GM18909 (cell line): ENCODE measurements at regions not wholly inside any gene's neighbourhood (a gene's known extent, or its start where the extent isn't known, plus 50 kb on each side); places are given as distances from the start of the nearest gene placed in this dataset.
"Not testable (repeated sequence)": the region's sequence is repeated elsewhere in the genome, so short reads cannot be mapped to it uniquely, and the experiment has no call there.

Experiments used
- ATAC-seq: cut with Tn5 transposase; IDR thresholded peaks from one replicate; pipeline ENCODE4 v1.9.1; 2021; ENCODE audit warnings: mild to moderate bottlenecking; ENCODE audit not compliant: unreplicated experiment, poor library complexity

DNA sequence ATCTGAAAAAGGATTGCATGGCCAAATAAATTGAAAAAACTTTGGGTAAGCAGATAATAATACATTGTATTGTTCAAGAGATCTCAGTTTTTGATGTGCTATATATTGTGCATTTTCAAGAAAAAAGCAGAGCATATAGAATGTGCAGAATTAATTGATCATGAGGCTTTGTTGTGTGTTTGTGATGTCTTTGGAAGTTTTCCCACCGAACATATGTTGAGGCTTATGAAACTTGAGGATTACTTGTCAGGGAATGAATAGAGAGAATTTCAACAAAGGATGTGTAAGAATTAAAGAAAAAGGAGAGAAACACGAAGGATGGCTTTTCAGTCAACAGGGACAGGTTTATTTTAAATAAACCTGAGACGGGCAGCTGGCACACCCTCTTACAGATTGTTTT, 232.5 kb upstream of the POU1F1 start:
- ATAC-seq, result no peak

DNA sequence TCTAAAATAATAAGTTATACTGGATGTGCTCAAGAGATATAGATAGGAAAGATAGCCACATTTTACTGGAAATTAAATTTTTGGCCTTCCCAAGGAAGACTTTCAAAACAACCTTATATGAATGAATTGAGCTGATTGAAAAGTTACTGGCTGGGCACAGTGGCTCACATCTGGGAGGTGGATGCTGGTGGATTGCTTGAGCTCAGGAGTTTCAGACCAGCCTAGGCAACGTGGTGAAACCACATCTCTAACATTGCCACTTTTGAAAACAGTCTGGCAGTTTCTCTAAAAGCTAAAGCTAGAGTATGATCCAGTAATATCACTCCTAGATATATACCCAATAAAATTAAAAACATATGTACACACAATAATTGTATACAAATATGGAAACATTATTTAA, 231.4 kb upstream of the POU1F1 start:
- no peak for ATAC-seq

DNA sequence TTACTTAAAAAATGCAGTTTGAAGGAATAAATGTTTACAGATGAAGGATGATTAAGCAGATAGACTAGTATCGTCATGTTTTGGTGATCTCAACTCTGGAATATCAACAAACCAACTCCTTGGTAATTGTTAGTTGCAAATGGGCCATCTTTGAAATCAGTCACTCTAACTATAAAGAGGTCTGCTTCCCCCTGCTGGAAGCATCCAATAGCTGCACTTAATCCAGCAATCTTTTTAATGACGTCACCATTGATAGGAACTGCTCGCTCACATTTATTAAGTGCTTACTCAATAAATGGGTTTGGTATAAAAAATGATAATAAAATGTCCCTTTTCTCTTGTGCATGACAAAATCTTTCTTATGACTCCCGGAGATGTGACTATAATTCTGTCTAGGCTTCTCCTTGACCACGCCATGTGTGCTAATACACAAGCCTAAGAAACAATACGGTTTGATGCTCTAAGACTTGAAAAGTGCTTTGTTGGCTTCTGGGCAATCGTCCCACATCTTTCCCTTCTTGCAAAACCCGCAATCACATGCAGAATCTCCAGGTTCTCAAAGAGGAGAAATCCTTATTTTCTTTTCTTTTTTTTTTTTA, 227.6 kb upstream of the POU1F1 start:
- peak; percentile 95 for ATAC-seq

DNA sequence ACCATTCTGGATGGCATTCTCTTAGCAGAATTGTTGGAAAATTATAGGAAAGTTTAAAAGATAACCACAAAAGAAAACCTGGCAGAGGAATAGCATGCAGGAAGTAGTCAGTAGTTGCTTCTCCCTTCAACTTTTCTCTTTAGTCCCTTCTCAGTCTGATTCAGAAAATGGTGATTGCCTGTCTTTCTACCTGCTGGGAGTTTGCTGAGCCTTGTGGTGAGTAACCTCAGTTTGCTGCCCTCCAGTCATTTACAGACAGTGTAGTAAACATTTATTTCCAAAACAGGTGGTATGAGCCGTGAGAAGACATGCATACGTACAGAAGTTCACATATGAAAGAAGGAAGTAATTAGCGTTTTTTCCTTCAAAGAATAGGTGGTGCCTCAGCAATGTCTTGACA, 224.7 kb upstream of the POU1F1 start:
- ATAC-seq, result no peak

DNA sequence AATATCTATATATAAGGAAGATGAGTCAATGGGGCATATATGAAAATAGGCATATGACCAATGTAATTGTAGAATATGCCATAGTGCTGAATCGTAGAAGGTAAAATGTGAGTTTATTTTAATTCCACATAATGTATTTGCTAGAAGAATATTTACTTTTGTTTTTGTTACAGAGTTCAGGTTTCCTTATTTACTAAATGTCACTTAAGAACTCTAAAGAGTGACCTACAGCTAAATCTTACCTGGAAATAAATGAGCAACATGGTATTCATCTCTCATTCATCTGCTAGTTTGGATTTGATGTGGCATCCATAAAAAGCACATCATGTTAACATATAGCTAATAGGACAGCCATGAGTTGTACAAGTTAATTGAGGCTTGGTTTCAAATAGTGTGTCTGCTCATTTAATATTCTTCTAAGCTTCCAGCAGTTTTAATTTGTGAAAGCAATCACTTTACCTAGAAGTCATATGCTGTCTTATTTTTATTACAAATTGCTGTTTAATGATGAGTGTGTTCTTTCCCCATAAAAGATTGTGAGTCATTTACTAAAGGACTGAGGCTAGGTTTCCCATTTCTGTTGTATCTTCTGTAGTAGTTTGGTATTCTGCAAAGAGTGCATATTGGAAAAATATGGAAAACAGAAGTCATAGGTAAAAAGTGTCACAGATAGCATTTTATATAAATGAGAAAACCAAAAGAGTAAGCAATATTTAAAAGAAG, 222.1 kb upstream of the POU1F1 start:
- no peak for ATAC-seq

DNA sequence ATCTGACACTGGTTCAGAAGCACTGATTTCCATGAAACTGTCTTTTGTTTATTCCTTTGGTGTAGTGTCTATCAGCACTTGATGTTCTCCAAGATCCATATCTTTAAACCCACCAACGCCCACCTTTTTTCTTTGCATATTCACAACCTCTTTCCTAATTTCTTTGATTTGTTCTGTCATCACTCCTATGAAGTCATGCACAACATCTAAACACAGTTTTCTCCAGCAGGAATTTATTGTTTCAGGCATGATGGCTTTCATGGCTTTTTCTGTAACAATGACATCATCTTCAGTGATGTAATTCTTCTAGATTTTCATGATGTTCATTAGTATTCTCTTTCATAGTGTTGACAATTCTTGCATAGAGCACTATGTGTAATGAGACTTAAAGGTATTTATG, 219.6 kb upstream of the POU1F1 start:
- ATAC-seq, result no peak

DNA sequence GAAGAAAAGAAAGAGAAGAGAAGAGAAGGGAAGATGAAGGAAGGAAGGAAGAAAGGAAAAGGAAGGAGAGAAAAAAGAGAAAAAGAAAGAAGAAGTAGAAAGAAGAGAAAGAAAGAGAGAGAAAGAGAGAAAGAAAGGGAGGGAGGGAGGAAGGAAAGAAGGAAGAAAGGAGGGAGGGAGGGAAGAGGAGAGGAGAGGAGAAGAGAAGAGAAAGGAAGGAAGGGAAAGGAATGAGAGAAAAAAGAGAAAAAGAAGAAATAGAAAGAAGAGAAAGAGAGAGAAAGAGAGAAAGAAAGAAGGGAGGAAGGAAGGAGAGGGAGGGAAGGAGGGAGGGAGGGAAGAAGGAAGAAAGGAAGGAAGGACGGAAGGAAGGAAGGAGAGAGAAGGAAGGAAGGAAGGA, 217.9 kb upstream of the POU1F1 start:
- no peak for ATAC-seq

DNA sequence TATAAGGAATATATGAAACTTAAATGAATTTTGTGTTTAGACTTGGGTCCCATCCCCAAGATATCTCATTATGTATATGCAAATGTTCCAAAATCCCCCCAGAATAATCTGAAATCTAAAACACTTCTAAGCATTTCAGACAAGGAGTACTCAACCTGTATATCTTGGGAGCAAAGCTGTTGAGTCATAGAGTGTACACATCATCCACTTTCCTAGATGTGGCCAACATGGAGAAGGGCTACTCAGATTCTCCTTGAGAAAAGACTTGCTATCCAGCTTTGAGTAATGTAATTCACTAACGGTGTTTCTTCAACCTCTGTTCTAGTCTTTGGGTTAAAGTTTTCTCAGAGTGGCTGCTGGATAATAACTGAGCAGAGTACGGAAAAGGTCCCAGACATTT, 215.5 kb upstream of the POU1F1 start:
- ATAC-seq, result no peak

DNA sequence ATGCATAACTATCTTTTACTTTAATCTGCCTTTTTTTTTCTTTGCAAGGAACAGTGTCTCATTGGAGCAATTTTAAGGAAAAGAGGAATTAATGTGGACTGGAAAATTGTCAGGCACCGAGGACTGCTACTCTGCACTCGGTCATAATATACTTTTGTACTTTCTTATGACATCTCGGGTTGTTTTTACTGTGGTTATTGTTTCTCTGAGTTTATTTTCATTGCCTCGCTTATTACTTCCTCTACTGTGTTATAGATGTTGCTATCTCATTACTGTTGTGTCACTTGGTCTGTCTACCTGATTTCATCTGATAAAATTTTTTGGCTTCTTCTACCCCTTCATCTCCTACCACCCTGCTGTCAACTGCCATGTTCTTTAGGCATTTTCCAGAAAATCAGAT, 213.5 kb upstream of the POU1F1 start:
- ATAC-seq, result no peak

DNA sequence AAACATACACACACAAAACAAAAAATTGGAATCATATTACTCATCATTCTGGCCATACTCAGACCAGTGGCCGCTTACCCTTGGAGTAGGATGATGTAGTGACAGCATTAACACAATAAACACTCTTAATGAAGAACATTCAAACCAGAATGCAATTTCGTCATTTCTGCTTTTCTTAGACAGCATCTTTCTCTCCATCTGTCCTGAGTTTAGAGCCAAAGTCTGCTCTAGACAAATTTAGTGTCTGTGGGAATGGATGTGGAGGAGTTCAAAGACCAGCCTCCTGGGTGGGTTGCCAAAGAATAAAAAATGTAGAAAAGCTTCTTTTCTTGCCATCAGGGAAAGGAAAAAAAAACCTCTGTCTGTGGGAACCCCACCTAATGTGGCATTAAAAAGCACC, 212.4 kb upstream of the POU1F1 start:
- ATAC-seq, result no peak

DNA sequence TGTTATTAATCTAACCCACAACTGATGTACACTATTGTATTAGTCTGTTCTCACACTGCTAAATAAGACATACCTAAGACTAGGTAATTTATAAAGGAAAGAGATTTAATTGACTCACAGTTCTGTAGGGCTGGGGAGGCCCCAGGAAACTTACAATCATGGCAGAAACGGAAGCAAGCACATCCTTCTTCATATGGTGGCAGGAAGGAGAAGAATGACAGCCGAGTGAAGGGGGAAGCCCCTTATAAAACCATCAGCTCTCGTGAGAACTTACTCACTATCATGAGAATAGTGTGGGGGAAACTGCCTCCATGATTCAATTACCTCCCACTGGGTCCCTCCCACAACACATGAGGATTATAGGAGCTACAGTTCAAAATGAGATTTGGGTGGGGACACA, 210.3 kb upstream of the POU1F1 start:
- not testable (repeated sequence) for ATAC-seq

DNA sequence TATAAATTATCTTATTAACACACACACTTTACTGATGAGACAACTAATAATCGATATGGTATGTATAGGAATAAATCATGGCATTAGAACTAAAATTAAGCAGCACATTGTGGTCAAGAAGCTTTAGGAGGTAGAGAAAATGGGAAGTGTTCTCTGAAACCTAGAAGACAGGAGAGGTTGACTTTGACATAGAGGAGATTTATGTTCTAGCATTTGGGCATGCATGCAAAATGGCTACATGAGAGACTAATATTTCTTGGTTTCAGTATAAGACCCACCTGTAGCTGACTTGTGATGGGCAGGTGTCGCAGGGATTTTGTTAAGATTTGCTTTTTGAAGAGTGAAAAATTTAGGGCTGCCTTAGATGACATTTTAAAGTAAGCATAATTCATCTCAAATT, 209.7 kb upstream of the POU1F1 start:
- no peak for ATAC-seq

DNA sequence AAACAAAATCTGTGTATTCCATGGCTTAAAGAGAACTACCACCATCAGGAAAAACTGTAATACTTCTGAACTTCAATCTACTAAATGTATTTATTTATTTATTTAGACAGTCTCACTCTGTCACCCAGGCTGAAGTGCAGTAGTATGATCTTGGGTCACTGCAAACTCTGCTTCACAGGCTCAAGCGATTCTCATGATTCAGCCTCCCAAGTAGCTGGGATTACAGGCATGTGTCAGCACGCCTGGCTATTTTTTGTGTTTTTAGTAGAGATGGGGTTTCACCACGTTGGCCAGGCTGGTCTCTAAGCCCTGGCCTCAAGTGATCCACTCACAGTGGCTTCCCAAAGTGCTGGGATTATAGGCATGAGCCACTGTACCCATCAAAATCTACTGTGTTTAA, 202.3 kb upstream of the POU1F1 start:
- ATAC-seq, result no peak

DNA sequence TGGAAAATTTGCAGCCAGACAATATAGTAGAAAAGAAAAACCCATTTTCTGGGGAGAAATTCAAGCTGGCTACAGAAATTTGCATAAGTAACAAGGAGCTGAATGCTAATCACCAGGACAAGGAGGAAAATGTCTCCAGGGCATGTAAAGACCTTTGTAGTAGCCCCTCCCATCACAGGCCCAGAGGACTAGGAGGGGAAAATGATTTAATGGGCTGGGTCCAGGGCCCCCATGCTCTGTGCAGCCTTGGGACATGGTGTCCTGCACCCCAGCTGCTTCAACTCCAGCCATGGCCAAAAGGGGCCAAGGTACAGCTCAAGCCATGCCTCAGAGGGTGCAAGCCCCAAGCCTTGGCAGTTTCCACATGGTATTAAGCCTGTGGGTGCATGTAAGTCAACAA, 197.6 kb upstream of the POU1F1 start:
- ATAC-seq, result no peak

DNA sequence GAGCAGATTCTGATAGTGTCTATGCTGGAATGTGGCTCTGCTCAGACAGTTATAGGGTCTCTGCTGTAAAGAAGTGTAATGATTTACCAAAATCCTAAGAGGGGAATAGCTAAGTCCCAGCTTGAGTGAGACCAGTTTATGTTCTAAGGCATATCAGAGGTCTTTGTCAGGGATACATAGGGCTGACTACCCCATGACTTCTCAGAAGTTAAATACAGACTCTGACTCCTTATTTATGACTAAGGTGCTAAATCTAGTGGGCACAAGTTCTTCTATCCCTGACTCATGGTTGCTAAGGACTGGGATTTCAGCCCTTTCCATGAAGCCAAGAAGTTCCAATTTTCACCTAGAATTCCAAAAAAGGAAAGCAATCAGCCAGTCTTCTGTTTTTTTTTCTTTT, 192.6 kb upstream of the POU1F1 start:
- no peak for ATAC-seq

DNA sequence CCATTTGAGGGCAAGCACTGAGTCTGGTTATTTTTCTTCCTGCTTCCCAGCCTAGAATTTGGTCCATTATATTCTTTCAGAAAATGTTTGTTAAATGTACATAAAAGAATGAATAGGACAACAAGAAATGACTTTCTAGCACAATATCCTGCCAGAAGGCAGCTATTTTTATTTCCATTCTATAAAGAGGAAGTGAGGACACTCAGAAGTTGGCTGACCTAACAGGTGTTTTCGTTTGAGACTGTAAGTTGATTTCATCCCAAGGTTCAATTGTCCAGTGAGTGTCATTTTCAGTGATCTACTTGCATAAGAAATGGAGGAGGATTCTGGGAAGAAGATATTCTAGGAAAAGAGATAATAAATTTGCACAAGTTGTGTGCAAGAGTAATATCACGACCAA, 191.9 kb upstream of the POU1F1 start:
- ATAC-seq, result no peak

DNA sequence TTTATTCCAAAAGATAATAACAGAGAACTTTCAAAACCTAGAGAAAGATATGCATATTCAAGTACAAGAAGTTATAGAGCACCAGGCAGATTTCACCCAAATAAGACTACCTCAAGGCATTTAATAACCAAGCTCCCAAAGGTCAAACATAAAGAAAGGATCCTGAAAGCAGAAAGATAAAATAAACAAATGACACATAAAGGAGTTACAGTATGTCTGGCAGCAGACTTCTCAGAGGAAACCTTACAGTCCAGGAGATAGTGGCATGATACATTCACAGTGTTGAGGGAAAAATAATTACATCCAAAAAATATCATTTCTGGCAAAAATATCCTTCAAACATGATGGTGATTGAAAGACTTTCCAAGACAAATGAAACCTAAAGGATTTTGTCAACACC, 185.8 kb upstream of the POU1F1 start:
- ATAC-seq, result no peak

DNA sequence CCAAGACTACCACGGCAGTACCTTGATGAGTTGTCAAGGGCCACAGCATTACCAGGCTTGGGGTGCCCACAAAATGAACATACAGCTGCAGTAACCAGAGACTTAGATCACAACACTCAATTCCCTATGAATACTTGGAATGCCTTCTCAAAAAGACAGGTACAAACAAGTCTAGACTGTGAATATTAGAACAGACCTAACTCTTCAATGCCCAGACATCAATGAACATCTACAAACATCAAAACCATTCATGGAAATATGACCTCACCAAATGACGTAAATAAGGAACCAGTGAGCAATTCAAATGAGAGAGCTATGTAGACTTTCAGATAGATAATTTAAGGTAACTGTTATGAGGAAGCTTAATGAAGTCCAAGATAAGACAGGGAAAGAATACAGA, 185.1 kb upstream of the POU1F1 start:
- no peak for ATAC-seq

DNA sequence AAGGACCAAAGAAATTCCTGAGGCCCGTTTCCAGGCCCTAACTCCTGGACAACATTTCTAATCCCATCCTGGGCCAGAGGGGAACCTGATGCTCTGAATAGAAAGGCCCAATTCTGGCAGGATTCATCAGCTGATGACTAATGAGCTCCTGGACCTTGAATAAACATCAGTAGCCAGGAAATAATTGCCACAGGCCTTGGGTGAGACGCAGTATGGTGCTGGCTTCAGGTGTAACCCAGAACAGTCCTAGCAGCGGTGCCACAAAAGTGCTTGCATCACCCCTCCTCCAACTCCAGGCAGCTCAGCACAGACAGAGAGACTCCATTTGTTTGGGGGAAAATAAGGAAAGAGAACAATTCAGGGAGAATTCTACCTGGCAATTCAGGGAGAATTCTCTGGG, 184.7 kb upstream of the POU1F1 start:
- no peak for ATAC-seq

DNA sequence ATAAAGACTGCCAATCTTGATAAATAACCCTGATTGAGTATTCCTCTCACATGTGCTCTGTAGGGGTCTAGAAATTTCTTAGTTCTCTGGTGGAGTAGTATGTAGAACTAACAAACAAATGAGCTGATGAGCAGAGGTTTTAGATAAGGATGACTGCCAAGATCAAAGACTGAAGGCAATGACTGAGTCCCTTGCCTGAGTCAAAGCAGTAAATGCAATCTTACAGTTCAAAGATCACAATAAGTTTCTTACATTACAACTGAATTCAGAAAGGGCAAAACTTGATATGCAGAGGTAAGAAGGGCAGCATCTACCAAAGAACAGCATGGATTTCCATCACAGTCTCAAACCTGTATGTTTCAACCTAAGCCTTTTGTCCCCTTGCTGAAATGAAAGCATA, 172.2 kb upstream of the POU1F1 start:
- no peak for ATAC-seq

DNA sequence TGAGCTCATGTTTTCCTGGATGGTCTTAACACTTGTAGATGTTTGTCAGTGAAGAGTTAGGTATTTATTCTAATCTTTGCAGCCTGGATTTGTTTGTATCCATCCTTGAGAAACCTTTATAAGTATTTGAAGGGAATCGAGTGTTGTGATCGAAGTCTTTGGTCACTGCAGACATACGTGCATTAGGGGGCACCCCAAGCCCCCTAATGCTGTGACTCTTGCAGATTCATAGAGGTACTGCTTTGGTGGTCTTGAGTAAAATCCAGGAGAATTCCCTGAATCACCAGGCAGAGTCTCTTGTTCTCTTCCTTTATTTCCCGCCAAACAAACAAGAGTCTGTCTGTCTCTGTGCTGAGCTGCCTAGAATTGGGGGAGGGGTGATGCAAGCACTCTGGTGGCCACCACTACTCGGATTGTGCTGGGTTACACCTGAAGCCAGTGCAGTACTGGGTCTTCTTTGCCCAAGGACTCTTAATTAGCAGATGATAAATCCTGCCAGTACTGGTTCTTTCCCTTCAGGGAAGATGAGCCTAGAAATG, 170.5 kb upstream of the POU1F1 start:
- no peak for ATAC-seq

DNA sequence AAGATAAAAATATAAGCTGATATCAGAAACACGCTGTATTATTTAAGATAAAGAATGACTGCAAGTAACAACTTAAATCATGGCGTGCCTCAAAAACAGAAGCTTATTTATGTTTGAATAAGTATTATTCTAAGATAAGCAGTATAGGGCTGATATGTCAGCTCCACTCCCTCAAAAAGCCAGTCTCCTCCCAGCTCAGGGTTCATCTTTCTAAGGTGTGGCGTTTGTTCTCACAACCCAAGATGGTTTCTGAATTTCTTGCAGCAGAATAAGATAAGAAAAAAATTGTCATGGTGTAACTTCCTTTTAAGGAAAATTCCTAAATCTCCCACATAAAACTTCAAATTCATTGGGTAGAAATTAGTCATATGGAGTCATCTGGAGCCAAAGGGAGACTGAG, 166.1 kb upstream of the POU1F1 start:
- ATAC-seq, result no peak
